22Rv1 (cell line): ENCODE measurements at regions not wholly inside any gene's neighbourhood (a gene's known extent, or its start where the extent isn't known, plus 50 kb on each side); places are given as distances from the start of the nearest gene placed in this dataset.

Source experiments
- CTCF ChIP-seq: fragments of 450-650 bp; IDR thresholded peaks from 2 replicates; pipeline ENCODE4 v1.5.1; 2017; ENCODE audit warnings: mild to moderate bottlenecking
- ZFX ChIP-seq: fragments of 450-650 bp; IDR thresholded peaks from 2 replicates; pipeline ENCODE4 v1.6.1; 2017; ENCODE audit warnings: antibody characterized with exemption, borderline replicate concordance

DNA sequence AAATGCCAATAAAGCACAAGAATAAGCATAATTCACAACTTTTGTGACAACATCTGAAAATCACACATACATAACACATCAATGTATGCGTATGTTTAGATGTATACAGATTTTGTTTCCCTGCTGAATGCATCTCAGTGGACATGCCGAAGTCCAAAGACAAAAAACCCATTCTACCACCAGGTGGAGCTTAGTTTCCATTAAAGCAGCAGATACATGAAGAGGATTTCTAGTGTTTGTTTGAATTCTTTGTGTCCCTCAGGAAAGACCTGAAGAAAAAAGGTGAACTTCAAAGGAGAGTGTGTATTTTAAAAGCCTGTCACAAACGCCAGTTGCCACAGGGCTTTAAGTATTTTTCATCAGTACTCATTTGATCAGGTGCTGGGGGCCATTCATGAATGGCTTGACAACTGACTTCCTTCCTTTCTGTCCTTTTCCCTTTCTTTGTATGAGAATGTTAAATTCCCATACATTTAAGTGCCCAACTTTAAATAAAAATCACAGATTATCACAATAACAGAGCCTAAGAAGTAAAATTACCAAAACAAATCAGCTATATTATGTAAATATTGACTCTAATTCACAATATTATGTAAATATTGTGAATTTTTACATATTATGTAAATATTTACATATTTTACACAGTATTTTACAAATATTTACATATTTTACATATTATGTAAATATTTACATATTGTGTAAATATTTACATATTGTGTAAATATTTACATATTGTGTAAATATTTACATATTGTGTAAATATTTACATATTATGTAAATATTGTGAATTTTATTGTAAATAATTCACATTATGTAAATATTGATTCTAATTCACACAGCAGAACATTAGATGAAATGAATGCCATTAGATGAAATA is 343.0 kb downstream of the CRPPA start:
- TF ChIP-seq CTCF = peak; percentile 88
- no peak for TF ChIP-seq ZFX
